Stomach (tissue), 4 donors: ENCODE measurements at regions not wholly inside any gene's neighbourhood (a gene's known extent, or its start where the extent isn't known, plus 50 kb on each side); places are given as distances from the start of the nearest gene placed in this dataset.

Experiments used
- CTCF ChIP-seq, 7 experiments: fragments of 450-650 bp in 4 of 7; fragments of 200-600 bp in 3 of 7; sonication (generic) in 3 of 7; IDR thresholded peaks; one replicate each; pipeline ENCODE4 v1.5.1; 2016 to 2019; ENCODE audit warnings: antibody characterized with exemption in 7 of 7, control low read depth in 2 of 7, mild to moderate bottlenecking in 1 of 7
- POLR2A ChIP-seq, 4 donors: fragments of 450-650 bp; IDR thresholded peaks; one replicate each; pipeline ENCODE4 v1.6.1; 2016; ENCODE audit warnings: antibody characterized with exemption in 4 of 4, control low read depth in 2 of 4, mild to moderate bottlenecking in 1 of 4, moderate library complexity in 1 of 4

GRCh38 chr2:377414-377813, 89.5 kb upstream of the ALKAL2 start:
- no peak for TF ChIP-seq CTCF (IDR thresholded peaks at IDR 0.05)
- TF ChIP-seq POLR2A (IDR thresholded peaks at IDR 0.05): no peak
